ENCODE measurements at regions not wholly inside any gene's neighbourhood (a gene's known extent, or its start where the extent isn't known, plus 50 kb on each side); places are given as distances from the start of the nearest gene placed in this dataset.

GRCh38 chr14:101068313-101069227 lies 165.0 kb upstream of the RTL1 start:
- Histone ChIP-seq H2AFZ (ENCODE audit: low read depth, low read length) (no peak overlapping the region), H3K18ac (ENCODE audit: low read depth in 1 of 2, low read length in 2 of 2) (no peak overlapping the region), H4K91ac (ENCODE audit: low read length) (no peak overlapping the region), H3K27me3 (ENCODE audit: control insufficient read depth in 1 of 2, insufficient read depth in 1 of 2, low read length in 2 of 2) (no peaks in the 10 kb centered on the region), H2BK120ac (ENCODE audit: low read depth, low read length) (no peak overlapping the region), H2BK5ac (ENCODE audit: low read depth, low read length, poor library complexity, severe bottlenecking) (no peak overlapping the region), H2AK5ac (ENCODE audit: low read length, severe bottlenecking) (no peak overlapping the region), H3K79me1 (replicated peaks; ENCODE audit: low read length, poor library complexity, severe bottlenecking) (no peaks in the 10 kb centered on the region), H3K4me3 (ENCODE audit: insufficient read depth in 1 of 2, low read depth in 1 of 2, low read length in 2 of 2) (no peak overlapping the region), H2BK15ac (ENCODE audit: low read depth, poor library complexity, severe bottlenecking) (no peak overlapping the region), H3K27ac (ENCODE audit: low read length, poor library complexity, severe bottlenecking) (no peak overlapping the region), H4K8ac (ENCODE audit: low read length) (no peak overlapping the region), H3K9me3 (ENCODE audit: control insufficient read depth, low read length) (no peaks in the 10 kb centered on the region), H3K4me1 (ENCODE audit: control insufficient read depth, insufficient read depth, low read depth, low read length) (peaks cover 30% of the 10 kb centered on the region), H2BK12ac (ENCODE audit: low read length in 2 of 2) (no peak overlapping the region), H3K14ac (ENCODE audit: low read length in 2 of 2) (no peak overlapping the region), H3K4me2 (ENCODE audit: low read length, poor library complexity, severe bottlenecking) (no peak overlapping the region), H3K4ac (ENCODE audit: low read depth in 1 of 2, low read length in 2 of 2) (no peak overlapping the region), H3K23ac (ENCODE audit: low read length in 2 of 2) (no peak overlapping the region), H3K36me3 (ENCODE audit: control insufficient read depth in 1 of 2, insufficient read depth in 2 of 2, low read depth in 1 of 2, low read length in 2 of 2) (peaks cover 0 to 79% of the 10 kb centered on the region in 2 experiments), H3K9ac (ENCODE audit: low read length) (no peak overlapping the region)
- DNase-seq, result no peak
- 66% methylated on average over 29 of the region's 34 CpGs for WGBS

GRCh38 chr14:101069228-101069549 lies 165.7 kb upstream of the RTL1 start:
- no peaks in the 10 kb centered on the region for H3K79me1 ChIP-seq (replicated peaks; ENCODE audit: low read length, poor library complexity, severe bottlenecking)
- H3K27me3 ChIP-seq (ENCODE audit: control insufficient read depth in 1 of 2, insufficient read depth in 1 of 2, low read length in 2 of 2), result no peaks in the 10 kb centered on the region
- H3K23ac ChIP-seq (ENCODE audit: low read length in 2 of 2), result no peak overlapping the region
- no peak overlapping the region for H3K4me2 ChIP-seq (ENCODE audit: low read length, poor library complexity, severe bottlenecking)
- H3K18ac ChIP-seq (ENCODE audit: low read depth in 1 of 2, low read length in 2 of 2), result no peak overlapping the region
- H3K36me3 ChIP-seq (ENCODE audit: control insufficient read depth in 1 of 2, insufficient read depth in 2 of 2, low read depth in 1 of 2, low read length in 2 of 2), result peaks cover 0 to 72% of the 10 kb centered on the region in 2 experiments
- no peak overlapping the region for H3K4ac ChIP-seq (ENCODE audit: low read depth in 1 of 2, low read length in 2 of 2)
- no peak overlapping the region for H3K27ac ChIP-seq (ENCODE audit: low read length, poor library complexity, severe bottlenecking)
- 92% methylated on average over 6 of the region's 8 CpGs for WGBS
- H2BK15ac ChIP-seq (ENCODE audit: low read depth, poor library complexity, severe bottlenecking), result no peak overlapping the region
- H3K9me3 ChIP-seq (ENCODE audit: control insufficient read depth, low read length), result no peaks in the 10 kb centered on the region
- H2BK12ac ChIP-seq (ENCODE audit: low read length in 2 of 2), result no peak overlapping the region
- H3K14ac ChIP-seq (ENCODE audit: low read length in 2 of 2), result no peak overlapping the region
- no peak for DNase-seq
- H4K8ac ChIP-seq (ENCODE audit: low read length), result no peak overlapping the region
- H3K4me3 ChIP-seq (ENCODE audit: insufficient read depth in 1 of 2, low read depth in 1 of 2, low read length in 2 of 2), result no peak overlapping the region
- H2BK120ac ChIP-seq (ENCODE audit: low read depth, low read length), result no peak overlapping the region
- no peak overlapping the region for H4K91ac ChIP-seq (ENCODE audit: low read length)
- H3K4me1 ChIP-seq (ENCODE audit: control insufficient read depth, insufficient read depth, low read depth, low read length), result peaks cover 34% of the 10 kb centered on the region
- H2AFZ ChIP-seq (ENCODE audit: low read depth, low read length), result no peak overlapping the region
- H2AK5ac ChIP-seq (ENCODE audit: low read length, severe bottlenecking), result no peak overlapping the region
- no peak overlapping the region for H3K9ac ChIP-seq (ENCODE audit: low read length)
- H2BK5ac ChIP-seq (ENCODE audit: low read depth, low read length, poor library complexity, severe bottlenecking), result no peak overlapping the region

GRCh38 chr14:101069666-101070362 lies 166.3 kb upstream of the RTL1 start:
- Histone ChIP-seq H3K4ac (ENCODE audit: low read depth in 1 of 2, low read length in 2 of 2) (no peak overlapping the region), H2AFZ (ENCODE audit: low read depth, low read length) (no peak overlapping the region), H3K14ac (ENCODE audit: low read length in 2 of 2) (no peak overlapping the region), H3K4me3 (ENCODE audit: insufficient read depth in 1 of 2, low read depth in 1 of 2, low read length in 2 of 2) (no peak overlapping the region), H2BK5ac (ENCODE audit: low read depth, low read length, poor library complexity, severe bottlenecking) (no peak overlapping the region), H3K27me3 (ENCODE audit: control insufficient read depth in 1 of 2, insufficient read depth in 1 of 2, low read length in 2 of 2) (no peaks in the 10 kb centered on the region), H2BK120ac (ENCODE audit: low read depth, low read length) (no peak overlapping the region), H3K4me2 (ENCODE audit: low read length, poor library complexity, severe bottlenecking) (no peak overlapping the region), H3K79me1 (replicated peaks; ENCODE audit: low read length, poor library complexity, severe bottlenecking) (no peaks in the 10 kb centered on the region), H2AK5ac (ENCODE audit: low read length, severe bottlenecking) (no peak overlapping the region), H3K36me3 (ENCODE audit: control insufficient read depth in 1 of 2, insufficient read depth in 2 of 2, low read depth in 1 of 2, low read length in 2 of 2) (peaks cover 0 to 67% of the 10 kb centered on the region in 2 experiments), H2BK12ac (ENCODE audit: low read length in 2 of 2) (no peak overlapping the region), H4K8ac (ENCODE audit: low read length) (no peak overlapping the region), H2BK15ac (ENCODE audit: low read depth, poor library complexity, severe bottlenecking) (no peak overlapping the region), H3K4me1 (ENCODE audit: control insufficient read depth, insufficient read depth, low read depth, low read length) (peaks cover 39% of the 10 kb centered on the region), H3K18ac (ENCODE audit: low read depth in 1 of 2, low read length in 2 of 2) (no peak overlapping the region), H3K27ac (ENCODE audit: low read length, poor library complexity, severe bottlenecking) (no peak overlapping the region), H3K9ac (ENCODE audit: low read length) (no peak overlapping the region), H3K23ac (ENCODE audit: low read length in 2 of 2) (no peak overlapping the region), H4K91ac (ENCODE audit: low read length) (no peak overlapping the region), H3K9me3 (ENCODE audit: control insufficient read depth, low read length) (no peaks in the 10 kb centered on the region)
- no peak for DNase-seq
- WGBS, result 89% methylated on average over 11 of the region's 11 CpGs
